Suprapubic skin (tissue), 3 donors: ENCODE measurements at regions not wholly inside any gene's neighbourhood (a gene's known extent, or its start where the extent isn't known, plus 50 kb on each side); places are given as distances from the start of the nearest gene placed in this dataset.
"Not testable (repeated sequence)": the region's sequence is repeated elsewhere in the genome, so short reads cannot be mapped to it uniquely, and the experiment has no call there.

Experiments used
- POLR2A ChIP-seq, 2 donors: fragments of 450-650 bp; IDR thresholded peaks; one replicate each; pipeline ENCODE4 v1.6.1; 2017; ENCODE audit warnings: antibody characterized with exemption in 2 of 2, mild to moderate bottlenecking in 2 of 2, moderate library complexity in 2 of 2
- TF ChIP-seq, protein P1 (sequence below), 2 donors: fragments of 200-600 bp in 1 of 2; fragments of 450-650 bp in 1 of 2; sonication (generic) in 1 of 2; IDR thresholded peaks; one replicate each; pipeline ENCODE4 v1.5.1; 2016 to 2019; ENCODE audit warnings: antibody characterized with exemption in 2 of 2, mild to moderate bottlenecking in 1 of 2, moderate library complexity in 1 of 2

DNA sequence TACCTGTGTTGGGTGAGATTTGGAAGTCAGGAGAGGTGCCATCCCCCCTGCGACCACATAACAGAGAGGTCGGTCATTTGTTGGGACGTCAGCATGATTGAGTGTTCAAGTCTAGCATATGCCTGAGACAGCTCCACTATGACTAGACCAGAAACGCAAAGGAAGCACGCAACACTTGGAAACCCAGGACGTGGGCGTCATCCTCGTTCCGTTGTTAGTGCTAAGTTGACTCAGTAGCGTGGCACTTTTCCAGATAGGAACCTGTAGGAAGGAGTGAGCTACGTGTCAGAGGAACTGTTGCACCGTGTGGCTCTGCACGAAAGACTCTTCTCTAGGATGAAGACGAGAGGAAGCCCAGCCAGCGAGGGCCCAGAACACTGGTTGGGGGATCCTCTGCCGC is 431.2 kb upstream of the AMELY start:
- TF ChIP-seq, protein P1, sequence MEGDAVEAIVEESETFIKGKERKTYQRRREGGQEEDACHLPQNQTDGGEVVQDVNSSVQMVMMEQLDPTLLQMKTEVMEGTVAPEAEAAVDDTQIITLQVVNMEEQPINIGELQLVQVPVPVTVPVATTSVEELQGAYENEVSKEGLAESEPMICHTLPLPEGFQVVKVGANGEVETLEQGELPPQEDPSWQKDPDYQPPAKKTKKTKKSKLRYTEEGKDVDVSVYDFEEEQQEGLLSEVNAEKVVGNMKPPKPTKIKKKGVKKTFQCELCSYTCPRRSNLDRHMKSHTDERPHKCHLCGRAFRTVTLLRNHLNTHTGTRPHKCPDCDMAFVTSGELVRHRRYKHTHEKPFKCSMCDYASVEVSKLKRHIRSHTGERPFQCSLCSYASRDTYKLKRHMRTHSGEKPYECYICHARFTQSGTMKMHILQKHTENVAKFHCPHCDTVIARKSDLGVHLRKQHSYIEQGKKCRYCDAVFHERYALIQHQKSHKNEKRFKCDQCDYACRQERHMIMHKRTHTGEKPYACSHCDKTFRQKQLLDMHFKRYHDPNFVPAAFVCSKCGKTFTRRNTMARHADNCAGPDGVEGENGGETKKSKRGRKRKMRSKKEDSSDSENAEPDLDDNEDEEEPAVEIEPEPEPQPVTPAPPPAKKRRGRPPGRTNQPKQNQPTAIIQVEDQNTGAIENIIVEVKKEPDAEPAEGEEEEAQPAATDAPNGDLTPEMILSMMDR (IDR thresholded peaks at IDR 0.05) = not testable (repeated sequence)
- not testable (repeated sequence) for TF ChIP-seq POLR2A (IDR thresholded peaks at IDR 0.05)
